Epithelial cell of esophagus (primary cell): ENCODE measurements at regions not wholly inside any gene's neighbourhood (a gene's known extent, or its start where the extent isn't known, plus 50 kb on each side); places are given as distances from the start of the nearest gene placed in this dataset.

Source experiments
- DNase-seq: peaks from one replicate; pipeline ENCODE4 v3.0.0; 2010; ENCODE audit warnings: low read depth
- H3K4me3 ChIP-seq: 2 replicates; pipeline ENCODE4 v1.5.1; 2011; ENCODE audit warnings: mild to moderate bottlenecking, low read length, control low read depth
- CTCF ChIP-seq: IDR thresholded peaks from 2 replicates; pipeline ENCODE4 v1.5.1; 2011; ENCODE audit warnings: low read depth, mild to moderate bottlenecking, low read length, control low read depth, inconsistent platforms; ENCODE audit not compliant: insufficient read depth; ENCODE audit errors: missing control alignments

DNA sequence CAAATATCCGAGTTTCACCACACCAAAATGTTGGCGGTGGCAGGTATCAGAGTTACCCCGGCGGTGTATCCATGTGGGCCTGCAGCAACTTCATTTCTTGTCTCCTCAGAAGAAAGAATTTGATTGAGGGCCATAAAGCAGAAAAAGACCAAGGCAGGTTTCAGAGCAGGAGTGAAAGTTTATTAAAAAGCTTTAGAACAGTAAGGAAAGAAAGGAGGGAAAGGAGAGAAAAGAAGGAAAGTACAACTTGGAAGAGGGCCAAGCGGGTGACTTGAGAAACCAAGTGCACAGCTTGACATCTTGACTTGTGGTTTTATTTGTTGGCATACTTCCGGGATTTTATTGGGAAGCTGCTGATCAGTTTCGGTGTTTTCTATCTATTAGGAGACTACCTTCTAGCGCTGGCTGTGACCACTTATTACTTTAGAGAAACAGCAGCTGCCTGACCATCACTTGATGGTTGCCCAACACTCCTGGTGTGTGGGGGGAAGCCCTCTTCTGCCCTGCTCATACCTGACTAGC is 75.5 kb upstream of the RAB3GAP2 start:
- no peak for DNase-seq
- H3K4me3 ChIP-seq: no peak overlapping the region
- TF ChIP-seq CTCF: no peak

DNA sequence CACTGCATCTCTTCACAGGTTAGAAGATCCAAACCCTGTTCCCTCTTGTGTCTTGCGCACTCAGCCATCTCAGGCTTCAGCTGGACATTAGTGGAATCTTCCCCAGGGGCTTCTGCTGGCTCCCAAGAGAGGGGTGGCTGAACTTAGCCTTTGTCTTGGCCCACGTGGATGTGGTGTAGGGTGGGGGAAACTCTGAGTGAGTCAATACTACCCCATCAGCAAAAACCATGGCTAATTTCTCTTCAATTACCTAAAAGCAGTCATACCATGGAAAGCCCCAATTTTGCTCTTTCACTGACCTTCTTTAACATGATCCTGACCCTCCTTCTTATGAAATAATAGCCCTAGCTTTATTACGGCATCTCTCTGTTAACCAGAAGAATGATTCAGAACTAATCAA is 72.5 kb upstream of the RAB3GAP2 start:
- TF ChIP-seq CTCF: no peak
- H3K4me3 ChIP-seq: no peak overlapping the region
- DNase-seq: no peak

- no peak for DNase-seq
- TF ChIP-seq CTCF: no peak
Observed at GRCh38 chr1:220342853-220343252, 70.6 kb upstream of the RAB3GAP2 start.

GRCh38 chr1:220341126-220341525 is 68.9 kb upstream of the RAB3GAP2 start:
- DNase-seq: no peak
- TF ChIP-seq CTCF: no peak
- H3K4me3 ChIP-seq: no peak overlapping the region

More at GRCh38 chr1:220342853-220343252, 70.6 kb upstream of the RAB3GAP2 start:
- H3K4me3 ChIP-seq: no peak overlapping the region

GRCh38 chr1:220339581-220339980 is 67.3 kb upstream of the RAB3GAP2 start:
- TF ChIP-seq CTCF: peak; percentile 20
- peak; percentile 31 for DNase-seq
- no peak overlapping the region for H3K4me3 ChIP-seq

DNA sequence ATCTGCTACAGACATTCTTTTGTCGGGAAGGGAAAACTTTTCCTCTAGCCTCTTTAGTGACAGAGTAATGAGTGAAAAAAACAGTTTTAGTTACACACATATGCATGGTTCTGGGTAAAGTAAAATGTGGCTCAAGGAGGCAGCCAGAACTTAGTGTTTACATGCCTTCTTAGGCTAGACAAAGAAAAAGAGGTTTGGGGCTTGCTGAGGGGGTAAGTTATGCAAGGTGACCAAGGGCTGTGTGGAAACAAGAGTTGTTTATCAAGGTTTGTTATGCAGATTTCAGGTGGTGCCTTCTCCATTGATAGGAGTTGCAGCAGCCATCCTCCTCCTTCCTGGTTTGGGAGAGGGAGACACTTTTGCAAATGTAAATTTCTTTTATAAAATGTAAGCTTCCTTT is 66.5 kb upstream of the RAB3GAP2 start:
- no peak for DNase-seq
- H3K4me3 ChIP-seq: no peak overlapping the region
- TF ChIP-seq CTCF: no peak

GRCh38 chr1:220336391-220337031 is 64.3 kb upstream of the RAB3GAP2 start:
- no peak for TF ChIP-seq CTCF
- H3K4me3 ChIP-seq: no peak overlapping the region
- peak; percentile 94 for DNase-seq
